ENCODE measurements at regions not wholly inside any gene's neighbourhood (a gene's known extent, or its start where the extent isn't known, plus 50 kb on each side); places are given as distances from the start of the nearest gene placed in this dataset.

DNA sequence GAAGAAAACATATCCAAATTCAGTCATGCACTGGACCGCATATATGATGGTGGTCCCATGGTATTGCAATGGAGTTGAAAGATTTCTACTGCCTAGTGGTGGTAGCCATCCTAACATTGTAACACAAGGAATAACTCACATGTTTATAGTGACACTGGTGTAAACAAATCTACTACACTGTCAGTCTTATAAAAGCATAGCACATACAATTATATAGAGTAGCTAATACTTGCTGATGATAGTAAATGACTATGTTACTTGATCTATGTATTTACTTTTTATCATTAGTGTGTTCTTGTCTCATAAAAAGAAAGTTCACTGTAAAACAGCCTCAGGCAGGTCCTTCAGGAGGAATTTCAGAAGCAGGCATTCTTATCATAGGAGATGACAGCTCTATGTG lies 96.0 kb upstream of the CDIN1 start:
- TF ChIP-seq POLR2A (IDR thresholded peaks at IDR 0.05), result no peak
- TF ChIP-seq, protein P1, sequence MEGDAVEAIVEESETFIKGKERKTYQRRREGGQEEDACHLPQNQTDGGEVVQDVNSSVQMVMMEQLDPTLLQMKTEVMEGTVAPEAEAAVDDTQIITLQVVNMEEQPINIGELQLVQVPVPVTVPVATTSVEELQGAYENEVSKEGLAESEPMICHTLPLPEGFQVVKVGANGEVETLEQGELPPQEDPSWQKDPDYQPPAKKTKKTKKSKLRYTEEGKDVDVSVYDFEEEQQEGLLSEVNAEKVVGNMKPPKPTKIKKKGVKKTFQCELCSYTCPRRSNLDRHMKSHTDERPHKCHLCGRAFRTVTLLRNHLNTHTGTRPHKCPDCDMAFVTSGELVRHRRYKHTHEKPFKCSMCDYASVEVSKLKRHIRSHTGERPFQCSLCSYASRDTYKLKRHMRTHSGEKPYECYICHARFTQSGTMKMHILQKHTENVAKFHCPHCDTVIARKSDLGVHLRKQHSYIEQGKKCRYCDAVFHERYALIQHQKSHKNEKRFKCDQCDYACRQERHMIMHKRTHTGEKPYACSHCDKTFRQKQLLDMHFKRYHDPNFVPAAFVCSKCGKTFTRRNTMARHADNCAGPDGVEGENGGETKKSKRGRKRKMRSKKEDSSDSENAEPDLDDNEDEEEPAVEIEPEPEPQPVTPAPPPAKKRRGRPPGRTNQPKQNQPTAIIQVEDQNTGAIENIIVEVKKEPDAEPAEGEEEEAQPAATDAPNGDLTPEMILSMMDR (IDR thresholded peaks at IDR 0.05), result no peak
- no peak for TF ChIP-seq POLR2AphosphoS5 (IDR thresholded peaks at IDR 0.05)
